Mucosa of gallbladder (tissue), 1 donor: ENCODE measurements at regions not wholly inside any gene's neighbourhood (a gene's known extent, or its start where the extent isn't known, plus 50 kb on each side); places are given as distances from the start of the nearest gene placed in this dataset.

ENCODE experiments used
- DNase-seq: peaks from one replicate; pipeline ENCODE4 v3.0.0-alpha.2; 2020; ENCODE audit warnings: low spot score
- donor health status: DM: no; HTN: no; CAD: no.

GRCh38 chr2:129296396-129296795, 683.1 kb upstream of the RAB6C start:
- DNase-seq = no peak

- DNase-seq = no peak
These were observed 682.7 kb upstream of the RAB6C start for GRCh38 chr2:129296806-129297205.

- DNase-seq = no peak
These were observed 682.0 kb upstream of the RAB6C start for GRCh38 chr2:129297430-129297829.

GRCh38 chr2:129299338-129299737, 680.1 kb upstream of the RAB6C start:
- no peak for DNase-seq

- no peak for DNase-seq
These were observed 679.7 kb upstream of the RAB6C start for GRCh38 chr2:129299756-129300155.

- no peak for DNase-seq
These were observed 679.0 kb upstream of the RAB6C start for GRCh38 chr2:129300456-129300855.

- DNase-seq = peak; percentile 17
These were observed 678.0 kb upstream of the RAB6C start for GRCh38 chr2:129301431-129301913.

- no peak for DNase-seq
These were observed 677.4 kb upstream of the RAB6C start for GRCh38 chr2:129302106-129302505.

- DNase-seq = no peak
These were observed 676.8 kb upstream of the RAB6C start for GRCh38 chr2:129302561-129303183.

GRCh38 chr2:129314120-129314519, 665.3 kb upstream of the RAB6C start:
- DNase-seq = no peak

GRCh38 chr2:129318581-129319421, 660.7 kb upstream of the RAB6C start:
- DNase-seq = no peak

GRCh38 chr2:129319422-129319717, 660.1 kb upstream of the RAB6C start:
- no peak for DNase-seq

- DNase-seq = no peak
These were observed 659.2 kb upstream of the RAB6C start for GRCh38 chr2:129320288-129320687.

- DNase-seq = no peak
These were observed 655.1 kb upstream of the RAB6C start for GRCh38 chr2:129324349-129324748.

- no peak for DNase-seq
These were observed 654.3 kb upstream of the RAB6C start for GRCh38 chr2:129325151-129325550.

GRCh38 chr2:129329574-129329973, 649.9 kb upstream of the RAB6C start:
- DNase-seq = no peak

GRCh38 chr2:129330504-129330903, 649.0 kb upstream of the RAB6C start:
- DNase-seq = no peak

- no peak for DNase-seq
These were observed 647.8 kb upstream of the RAB6C start for GRCh38 chr2:129331638-129332037.

GRCh38 chr2:129334128-129334527, 645.3 kb upstream of the RAB6C start:
- no peak for DNase-seq

GRCh38 chr2:129334696-129335410, 644.6 kb upstream of the RAB6C start:
- no peak for DNase-seq

- no peak for DNase-seq
These were observed 643.2 kb upstream of the RAB6C start for GRCh38 chr2:129336276-129336675.

- no peak for DNase-seq
These were observed 642.4 kb upstream of the RAB6C start for GRCh38 chr2:129337076-129337475.

- no peak for DNase-seq
These were observed 633.9 kb upstream of the RAB6C start for GRCh38 chr2:129345540-129345939.
